ENCODE measurements at regions not wholly inside any gene's neighbourhood (a gene's known extent, or its start where the extent isn't known, plus 50 kb on each side); places are given as distances from the start of the nearest gene placed in this dataset.

DNA sequence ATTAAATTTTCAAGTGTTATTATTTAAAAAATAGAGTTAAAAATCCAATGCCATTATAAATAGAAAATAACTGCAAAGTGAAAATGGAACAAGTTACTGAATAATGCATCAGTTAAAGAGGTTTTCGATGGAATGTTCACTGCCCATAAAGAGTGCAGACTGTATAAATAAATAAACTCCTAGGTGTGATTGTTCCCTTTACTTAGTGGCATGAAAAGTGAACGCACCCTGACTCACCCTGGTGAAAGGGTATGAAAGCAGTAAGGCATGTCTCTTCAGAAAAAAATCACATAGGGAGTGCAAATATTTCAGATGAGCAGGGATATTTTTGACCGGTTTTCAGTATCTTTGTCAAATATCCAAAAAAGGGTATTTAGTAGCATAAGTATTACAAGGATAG, 387.8 kb downstream of the DCAF12L2 start:
- Histone ChIP-seq H4K20me1 (replicated peaks; ENCODE audit: control insufficient read depth, insufficient read depth, low read length) (no peaks in the 10 kb centered on the region), H3K27ac (ENCODE audit: extremely low read depth, low read depth, low read length) (no peak overlapping the region), H2AFZ (ENCODE audit: low read depth, low read length) (no peak overlapping the region), H3K79me2 (ENCODE audit: control insufficient read depth, insufficient read depth, low read length) (no peaks in the 10 kb centered on the region), H3K9me1 (ENCODE audit: control insufficient read depth, insufficient read depth, low read length) (no peaks in the 10 kb centered on the region), H3K4me3 (no peak overlapping the region), H3K4me2 (ENCODE audit: insufficient read depth, low read length) (no peak overlapping the region), H3K27me3 (ENCODE audit: control insufficient read depth in 2 of 2, insufficient read depth in 2 of 2, low read length in 2 of 2) (no peaks in the 10 kb centered on the region), H3K36me3 (ENCODE audit: control insufficient read depth, insufficient read depth, low read length) (no peaks in the 10 kb centered on the region), H3K9ac (ENCODE audit: insufficient read depth in 1 of 2, low read depth in 2 of 2, low read length in 2 of 2) (no peak overlapping the region), H3K4me1 (replicated peaks in 1 of 2; ENCODE audit: control insufficient read depth in 2 of 2, insufficient read depth in 2 of 2, low read length in 2 of 2) (no peaks in the 10 kb centered on the region), H3K9me3 (replicated peaks; ENCODE audit: control insufficient read depth, insufficient read depth, low read depth, low read length) (no peaks in the 10 kb centered on the region)
- 23% methylated on average over 3 of the region's 3 CpGs for WGBS (ENCODE audit: insufficient coverage, low coverage, missing lambda C conversion rate)
- TF ChIP-seq NR1H2 (CRISPR knock-in tag; IDR thresholded peaks at IDR 0.05) (no peak), ZFP1 (CRISPR knock-in tag; IDR thresholded peaks at IDR 0.05) (no peak), ZFX (CRISPR knock-in tag; IDR thresholded peaks at IDR 0.05) (no peak)
- TF ChIP-seq, protein P1, sequence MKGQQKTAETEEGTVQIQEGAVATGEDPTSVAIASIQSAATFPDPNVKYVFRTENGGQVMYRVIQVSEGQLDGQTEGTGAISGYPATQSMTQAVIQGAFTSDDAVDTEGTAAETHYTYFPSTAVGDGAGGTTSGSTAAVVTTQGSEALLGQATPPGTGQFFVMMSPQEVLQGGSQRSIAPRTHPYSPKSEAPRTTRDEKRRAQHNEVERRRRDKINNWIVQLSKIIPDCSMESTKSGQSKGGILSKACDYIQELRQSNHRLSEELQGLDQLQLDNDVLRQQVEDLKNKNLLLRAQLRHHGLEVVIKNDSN (CRISPR knock-in tag; IDR thresholded peaks at IDR 0.05): no peak
- no peak for ATAC-seq
- DNase-seq (ENCODE audit: extremely low read depth in 1 of 4, low spot score in 3 of 4): no peak
- POLR2A ChIA-PET: no interaction called here
- in situ Hi-C loops (cut with MboI): no loop called here
- CTCF ChIA-PET (ENCODE audit: low intra/inter-chr PET ratio): no interaction called here
- no peak for FAIRE-seq
- intact Hi-C loops (cut with micrococcal nuclease): no loop called here
- BruUV-seq (replicated peaks): no TSS peak

DNA sequence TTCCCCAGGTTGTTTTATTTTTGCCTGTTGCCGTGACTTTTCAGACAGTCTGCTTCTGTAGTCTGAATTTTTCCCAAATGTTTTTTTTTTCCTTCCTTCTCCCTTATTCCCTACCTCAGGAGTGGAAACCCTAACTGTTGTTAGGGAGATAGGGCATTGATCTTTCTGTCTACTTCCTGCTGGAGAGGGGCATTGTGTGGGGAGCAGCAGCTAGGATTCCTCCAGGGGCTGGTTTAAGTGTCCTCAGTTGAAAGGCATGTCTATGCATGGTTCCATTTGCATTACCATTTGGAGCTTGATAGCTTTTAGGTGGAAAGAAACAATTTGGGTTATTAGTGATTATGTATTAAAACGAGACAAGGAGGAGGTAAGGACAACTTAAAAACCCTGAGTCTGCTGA, 383.9 kb downstream of the DCAF12L2 start:
- intact Hi-C loops (cut with micrococcal nuclease) (no loop called here), in situ Hi-C loops (cut with MboI) (no loop called here)
- ChIA-PET CTCF (ENCODE audit: low intra/inter-chr PET ratio) (no interaction called here), POLR2A (no interaction called here)
- H4K20me1 ChIP-seq (replicated peaks; ENCODE audit: control insufficient read depth, insufficient read depth, low read length): no peaks in the 10 kb centered on the region
- H3K27me3 ChIP-seq (ENCODE audit: control insufficient read depth in 2 of 2, insufficient read depth in 2 of 2, low read length in 2 of 2): no peaks in the 10 kb centered on the region
- no peaks in the 10 kb centered on the region for H3K4me1 ChIP-seq (replicated peaks in 1 of 2; ENCODE audit: control insufficient read depth in 2 of 2, insufficient read depth in 2 of 2, low read length in 2 of 2)
- no peak overlapping the region for H3K4me3 ChIP-seq
- H3K9ac ChIP-seq (ENCODE audit: insufficient read depth in 1 of 2, low read depth in 2 of 2, low read length in 2 of 2): no peak overlapping the region
- no peak for FAIRE-seq
- no peak for DNase-seq (ENCODE audit: extremely low read depth in 1 of 4, low spot score in 3 of 4)
- H3K9me1 ChIP-seq (ENCODE audit: control insufficient read depth, insufficient read depth, low read length): no peaks in the 10 kb centered on the region
- H3K36me3 ChIP-seq (ENCODE audit: control insufficient read depth, insufficient read depth, low read length): no peaks in the 10 kb centered on the region
- WGBS (ENCODE audit: insufficient coverage, low coverage, missing lambda C conversion rate): 0% methylated on average over 1 of the region's 2 CpGs
- H3K27ac ChIP-seq (ENCODE audit: extremely low read depth, low read depth, low read length): no peak overlapping the region
- H3K4me2 ChIP-seq (ENCODE audit: insufficient read depth, low read length): no peak overlapping the region
- no peaks in the 10 kb centered on the region for H3K9me3 ChIP-seq (replicated peaks; ENCODE audit: control insufficient read depth, insufficient read depth, low read depth, low read length)
- ATAC-seq: no peak
- no peak overlapping the region for H2AFZ ChIP-seq (ENCODE audit: low read depth, low read length)
- no TSS peak for BruUV-seq (replicated peaks)
- no peaks in the 10 kb centered on the region for H3K79me2 ChIP-seq (ENCODE audit: control insufficient read depth, insufficient read depth, low read length)
- TF ChIP-seq ZNF311 (CRISPR knock-in tag; IDR thresholded peaks at IDR 0.05) (no peak), PCBP2 (IDR thresholded peaks at IDR 0.05; ENCODE audit: low read depth, low read length, poor library complexity, severe bottlenecking) (no peak), CHCHD3 (CRISPR knock-in tag; IDR thresholded peaks at IDR 0.05) (no peak), NFYB (IDR thresholded peaks at IDR 0.05; ENCODE audit: extremely low read depth, insufficient read length) (no peak), HNRNPUL1 (IDR thresholded peaks at IDR 0.05; ENCODE audit: low read length) (no peak), PHTF2 (CRISPR knock-in tag; IDR thresholded peaks at IDR 0.05) (no peak), PHF20 (IDR thresholded peaks at IDR 0.05; ENCODE audit: partially characterized antibody) (no peak)
- TF ChIP-seq, protein P2, sequence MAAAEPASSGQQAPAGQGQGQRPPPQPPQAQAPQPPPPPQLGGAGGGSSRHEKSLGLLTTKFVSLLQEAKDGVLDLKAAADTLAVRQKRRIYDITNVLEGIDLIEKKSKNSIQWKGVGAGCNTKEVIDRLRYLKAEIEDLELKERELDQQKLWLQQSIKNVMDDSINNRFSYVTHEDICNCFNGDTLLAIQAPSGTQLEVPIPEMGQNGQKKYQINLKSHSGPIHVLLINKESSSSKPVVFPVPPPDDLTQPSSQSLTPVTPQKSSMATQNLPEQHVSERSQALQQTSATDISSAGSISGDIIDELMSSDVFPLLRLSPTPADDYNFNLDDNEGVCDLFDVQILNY (CRISPR knock-in tag; IDR thresholded peaks at IDR 0.05): no peak
